HG02610 (cell line): ENCODE measurements at regions not wholly inside any gene's neighbourhood (a gene's known extent, or its start where the extent isn't known, plus 50 kb on each side); places are given as distances from the start of the nearest gene placed in this dataset.
"Not testable (repeated sequence)": the region's sequence is repeated elsewhere in the genome, so short reads cannot be mapped to it uniquely, and the experiment has no call there.

Experiments
- ATAC-seq: cut with Tn5 transposase; IDR thresholded peaks from one replicate; pipeline ENCODE4 v1.9.1; 2021; ENCODE audit warnings: mild to moderate bottlenecking, moderate library complexity; ENCODE audit not compliant: unreplicated experiment

DNA sequence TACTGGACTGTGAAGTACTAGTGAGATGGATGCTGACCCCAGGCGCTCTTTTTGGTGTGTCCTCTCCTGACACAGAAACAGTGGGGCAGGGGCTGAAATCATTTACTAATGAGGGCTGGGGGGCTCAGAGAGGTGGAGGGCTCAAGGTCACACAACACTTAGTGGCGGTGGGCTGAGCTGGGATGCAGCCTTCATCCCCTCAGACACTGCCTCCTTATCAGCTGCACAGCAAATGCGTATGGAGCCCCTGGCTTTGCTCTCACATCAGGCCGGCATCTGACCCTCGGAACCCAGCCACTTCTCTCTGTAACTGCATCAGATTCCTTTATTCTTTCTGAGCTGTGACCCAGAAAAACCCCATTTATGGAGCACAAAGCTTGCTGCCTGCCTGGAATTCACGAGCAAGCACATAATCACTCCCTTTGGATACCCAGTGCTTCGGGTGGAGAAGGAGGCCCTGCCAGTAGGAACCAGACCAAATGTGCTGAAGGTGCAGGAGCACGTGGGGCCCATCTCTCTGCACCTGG, 736.6 kb downstream of the TBC1D22A start:
- ATAC-seq = no peak

- ATAC-seq = no peak
These were observed 735.2 kb downstream of the TBC1D22A start for GRCh38 chr22:47497666-47498065.

GRCh38 chr22:47495110-47495509, 732.7 kb downstream of the TBC1D22A start:
- ATAC-seq = no peak

DNA sequence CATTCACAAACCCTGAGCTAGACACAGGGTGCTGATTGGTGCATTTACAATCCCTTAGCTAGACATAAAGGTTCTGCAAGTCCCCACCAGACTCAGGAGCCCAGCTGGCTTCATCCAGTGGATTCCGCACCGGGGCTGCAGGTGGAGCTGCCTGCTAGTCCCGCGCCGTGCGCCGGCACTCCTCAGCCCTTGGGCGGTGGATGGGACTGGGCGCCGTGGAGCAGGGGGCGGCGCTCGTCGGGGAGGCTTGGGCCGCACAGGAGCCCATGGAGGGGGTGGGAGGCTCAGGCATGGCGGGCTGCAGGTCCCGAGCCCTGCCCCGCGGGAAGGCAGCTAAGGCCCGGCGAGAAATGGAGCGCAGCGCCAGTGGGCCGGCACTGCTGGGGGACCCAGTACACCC, 725.7 kb downstream of the TBC1D22A start:
- not testable (repeated sequence) for ATAC-seq

- no peak for ATAC-seq
These were observed 724.3 kb downstream of the TBC1D22A start for GRCh38 chr22:47486569-47487312.

GRCh38 chr22:47484960-47485569, 722.6 kb downstream of the TBC1D22A start:
- ATAC-seq = no peak

DNA sequence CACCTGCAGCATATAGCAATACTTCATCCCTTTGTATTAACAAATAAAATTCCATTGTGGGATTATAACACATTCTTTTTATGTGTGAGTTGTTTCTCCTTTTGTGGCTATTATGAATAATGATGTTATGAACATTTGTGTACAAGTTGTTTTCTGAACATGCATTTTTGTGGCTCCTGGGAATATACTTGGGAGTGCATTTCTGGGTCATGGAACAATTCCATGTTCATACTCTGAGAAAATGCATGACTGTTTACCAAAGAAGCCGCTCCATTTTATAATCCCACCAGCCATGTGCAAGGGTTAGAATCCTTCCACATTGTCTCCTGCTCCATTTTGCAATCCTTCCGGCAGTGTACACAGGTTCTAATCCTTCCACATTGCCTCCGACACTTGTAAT, 713.8 kb downstream of the TBC1D22A start:
- ATAC-seq = no peak

DNA sequence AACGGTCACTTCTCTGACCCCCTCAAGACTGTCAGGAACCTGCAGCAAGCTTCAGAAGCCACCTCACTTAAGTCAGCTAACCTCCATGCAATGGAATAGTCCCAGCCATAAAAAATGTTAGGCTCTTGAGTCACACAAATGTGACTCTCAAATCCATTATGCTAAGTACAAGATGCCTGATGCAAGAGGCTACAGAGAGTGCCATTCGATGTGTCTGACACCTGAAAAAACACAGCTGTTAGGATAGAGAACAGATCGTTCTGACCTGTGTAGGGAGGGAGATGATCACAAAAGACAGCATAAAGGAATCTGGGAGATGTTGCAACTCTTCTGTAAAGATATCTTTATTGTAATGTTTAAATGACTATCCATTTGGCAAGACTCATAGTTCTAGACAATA, 712.4 kb downstream of the TBC1D22A start:
- no peak for ATAC-seq

DNA sequence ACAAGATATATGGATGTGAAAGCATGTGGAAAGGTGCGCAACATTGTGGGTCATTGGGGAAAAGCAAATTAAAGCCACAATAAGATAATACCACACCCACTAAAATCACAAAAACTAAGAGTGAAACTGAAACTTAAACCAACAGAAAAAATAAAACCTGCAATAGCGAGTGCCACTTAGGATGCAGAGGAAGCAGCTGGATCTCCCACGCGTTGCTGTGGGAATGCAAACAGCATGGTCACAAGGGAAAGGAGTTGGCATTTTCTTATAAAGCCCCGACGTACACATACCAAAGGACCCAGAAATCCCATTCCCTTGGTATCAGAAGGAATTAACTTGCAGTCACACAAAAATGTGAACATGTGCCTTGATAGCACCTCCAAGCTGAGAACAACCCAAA, 712.0 kb downstream of the TBC1D22A start:
- no peak for ATAC-seq

GRCh38 chr22:47472636-47473035, 710.2 kb downstream of the TBC1D22A start:
- ATAC-seq = no peak

- ATAC-seq = no peak
These were observed 709.0 kb downstream of the TBC1D22A start for GRCh38 chr22:47471406-47471805.

DNA sequence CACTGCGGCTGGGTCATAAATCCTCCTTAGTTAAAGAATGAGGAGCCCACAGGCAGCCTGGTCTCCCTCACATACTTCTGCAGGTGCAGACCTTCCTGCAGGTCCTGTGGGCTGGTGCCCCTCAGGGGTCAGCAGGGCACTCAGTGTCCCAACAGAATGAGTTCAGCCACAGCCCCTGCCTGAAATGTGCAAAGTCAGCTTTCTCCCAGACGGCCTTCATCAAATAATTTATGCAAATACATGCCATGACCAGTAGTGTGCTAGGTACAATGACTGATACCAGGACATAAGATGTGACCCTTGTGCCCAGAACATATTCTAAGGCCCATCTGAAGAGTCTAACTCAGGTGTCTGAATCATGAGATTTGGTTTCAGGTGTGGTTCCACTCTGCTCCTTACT, 703.4 kb downstream of the TBC1D22A start:
- ATAC-seq = no peak

- no peak for ATAC-seq
These were observed 702.8 kb downstream of the TBC1D22A start for GRCh38 chr22:47465222-47465621.

GRCh38 chr22:47463220-47463619, 700.8 kb downstream of the TBC1D22A start:
- no peak for ATAC-seq

GRCh38 chr22:47460861-47461260, 698.4 kb downstream of the TBC1D22A start:
- no peak for ATAC-seq

DNA sequence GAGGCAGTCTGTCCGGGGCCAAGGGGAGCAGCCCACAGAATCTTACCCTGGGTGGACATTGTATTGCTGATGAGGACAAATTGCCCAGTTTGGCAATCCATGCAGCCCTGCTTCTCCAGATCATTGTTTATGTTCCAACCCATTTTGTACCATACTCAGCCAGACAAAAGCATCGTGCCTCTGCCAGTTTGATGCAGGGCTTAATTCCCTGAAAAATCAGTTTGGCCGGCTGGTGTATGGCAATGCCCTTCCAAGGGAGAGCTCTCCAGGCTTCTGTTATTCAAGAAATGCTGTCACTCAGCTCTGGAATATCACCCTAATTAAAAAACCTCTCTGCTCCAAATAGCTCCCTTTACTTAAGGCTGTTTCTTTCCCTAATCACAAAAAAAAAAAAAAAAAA, 697.7 kb downstream of the TBC1D22A start:
- no peak for ATAC-seq

DNA sequence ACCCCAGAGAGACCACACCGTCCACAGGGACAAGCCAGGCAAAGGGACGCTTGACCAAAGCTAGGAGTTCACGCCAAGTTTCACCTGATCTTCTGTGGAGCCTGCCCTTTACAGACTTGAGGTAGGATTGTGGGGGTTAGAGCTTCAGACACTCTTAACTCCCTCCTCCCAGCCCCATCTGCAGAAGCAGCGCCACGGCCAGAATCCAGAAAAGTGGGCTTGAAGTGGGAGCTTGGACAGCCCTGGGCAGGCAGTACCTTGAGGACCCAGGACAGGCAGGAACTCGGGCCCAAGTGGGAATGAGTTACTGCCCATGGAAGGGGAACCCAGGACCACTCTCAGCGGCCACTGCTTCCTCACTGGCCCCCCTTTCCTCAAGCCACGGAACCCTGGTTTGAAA, 695.9 kb downstream of the TBC1D22A start:
- no peak for ATAC-seq

- no peak for ATAC-seq
These were observed 695.3 kb downstream of the TBC1D22A start for GRCh38 chr22:47457509-47458300.

- no peak for ATAC-seq
These were observed 694.6 kb downstream of the TBC1D22A start for GRCh38 chr22:47457021-47457420.

DNA sequence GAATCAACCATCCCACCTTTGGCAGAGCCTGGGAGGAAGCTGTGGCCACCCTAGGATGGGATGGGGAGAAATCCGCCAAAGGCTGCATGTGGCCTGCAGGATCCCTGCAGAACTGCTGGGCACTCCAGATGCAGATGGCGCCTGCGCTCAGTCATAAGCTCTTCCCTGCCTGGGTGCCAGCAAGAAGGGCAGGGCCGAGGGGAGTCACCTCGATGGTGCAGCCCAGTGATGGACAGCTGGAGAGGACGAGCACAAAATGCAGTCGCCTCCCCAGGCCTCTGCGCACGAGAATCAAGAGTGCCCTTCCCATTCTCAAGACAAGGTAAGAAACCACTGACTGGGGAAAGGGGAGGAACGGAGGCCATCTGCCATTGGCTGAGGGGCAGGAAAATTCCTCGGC, 693.6 kb downstream of the TBC1D22A start:
- ATAC-seq = no peak

GRCh38 chr22:47453049-47453448, 690.6 kb downstream of the TBC1D22A start:
- ATAC-seq = no peak

- no peak for ATAC-seq
These were observed 689.7 kb downstream of the TBC1D22A start for GRCh38 chr22:47452184-47452583.
